ENCODE measurements at regions not wholly inside any gene's neighbourhood (a gene's known extent, or its start where the extent isn't known, plus 50 kb on each side); places are given as distances from the start of the nearest gene placed in this dataset.

- Histone ChIP-seq H3K27me3 (no peaks in the 10 kb centered on the region), H3K4me1 (no peaks in the 10 kb centered on the region), H3K27ac (no peak overlapping the region), H3K4me3 (no peak overlapping the region), H3K36me3 (no peaks in the 10 kb centered on the region), H3K9me3 (no peaks in the 10 kb centered on the region)
- no peak for TF ChIP-seq CTCF (IDR thresholded peaks at IDR 0.05)
- DNase-seq (ENCODE audit: low spot score): no peak
Measured at GRCh38 chr13:61039302-61039701, 376.3 kb downstream of the PCDH20 start.

GRCh38 chr13:61036715-61037114, 378.9 kb downstream of the PCDH20 start:
- no peak overlapping the region for H3K4me3 ChIP-seq
- H3K4me1 ChIP-seq: no peaks in the 10 kb centered on the region
- no peaks in the 10 kb centered on the region for H3K27me3 ChIP-seq
- H3K27ac ChIP-seq: no peak overlapping the region
- DNase-seq (ENCODE audit: low spot score): no peak
- no peaks in the 10 kb centered on the region for H3K36me3 ChIP-seq
- TF ChIP-seq CTCF (IDR thresholded peaks at IDR 0.05): no peak
- H3K9me3 ChIP-seq: no peaks in the 10 kb centered on the region

GRCh38 chr13:61030445-61030844, 385.2 kb downstream of the PCDH20 start:
- no peak for DNase-seq (ENCODE audit: low spot score)
- H3K4me1 ChIP-seq: no peaks in the 10 kb centered on the region
- no peak overlapping the region for H3K27ac ChIP-seq
- H3K9me3 ChIP-seq: no peaks in the 10 kb centered on the region
- H3K36me3 ChIP-seq: no peaks in the 10 kb centered on the region
- TF ChIP-seq CTCF (IDR thresholded peaks at IDR 0.05): no peak
- H3K4me3 ChIP-seq: no peak overlapping the region
- H3K27me3 ChIP-seq: no peaks in the 10 kb centered on the region

- DNase-seq (ENCODE audit: low spot score): no peak
- no peak overlapping the region for H3K4me3 ChIP-seq
- no peaks in the 10 kb centered on the region for H3K4me1 ChIP-seq
- no peaks in the 10 kb centered on the region for H3K9me3 ChIP-seq
- H3K27ac ChIP-seq: no peak overlapping the region
- no peaks in the 10 kb centered on the region for H3K36me3 ChIP-seq
- TF ChIP-seq CTCF (IDR thresholded peaks at IDR 0.05): no peak
- no peaks in the 10 kb centered on the region for H3K27me3 ChIP-seq
Measured at GRCh38 chr13:61029064-61029463, 386.6 kb downstream of the PCDH20 start.

- TF ChIP-seq CTCF (IDR thresholded peaks at IDR 0.05): no peak
- Histone ChIP-seq H3K36me3 (no peaks in the 10 kb centered on the region), H3K4me1 (no peaks in the 10 kb centered on the region), H3K4me3 (no peak overlapping the region), H3K27me3 (no peaks in the 10 kb centered on the region), H3K9me3 (no peaks in the 10 kb centered on the region), H3K27ac (no peak overlapping the region)
- DNase-seq (ENCODE audit: low spot score): no peak
Measured at GRCh38 chr13:61024046-61024445, 391.6 kb downstream of the PCDH20 start.

GRCh38 chr13:61021838-61022237, 393.8 kb downstream of the PCDH20 start:
- no peak for TF ChIP-seq CTCF (IDR thresholded peaks at IDR 0.05)
- no peaks in the 10 kb centered on the region for H3K4me1 ChIP-seq
- H3K27me3 ChIP-seq: no peaks in the 10 kb centered on the region
- no peak for DNase-seq (ENCODE audit: low spot score)
- H3K9me3 ChIP-seq: no peaks in the 10 kb centered on the region
- H3K27ac ChIP-seq: no peak overlapping the region
- H3K36me3 ChIP-seq: no peaks in the 10 kb centered on the region
- H3K4me3 ChIP-seq: no peak overlapping the region
